Body of pancreas (tissue), 4 donors: ENCODE measurements at regions not wholly inside any gene's neighbourhood (a gene's known extent, or its start where the extent isn't known, plus 50 kb on each side); places are given as distances from the start of the nearest gene placed in this dataset.

Experiments used
- POLR2A ChIP-seq, 3 donors: fragments of 450-650 bp; IDR thresholded peaks; one replicate each; pipeline ENCODE4 v1.6.1; 2016; ENCODE audit warnings: antibody characterized with exemption in 3 of 3, mild to moderate bottlenecking in 2 of 3
- TF ChIP-seq, protein P1 (sequence below), 7 experiments: fragments of 450-650 bp in 4 of 7; fragments of 200-600 bp in 3 of 7; sonication (generic) in 3 of 7; IDR thresholded peaks; one replicate each; pipeline ENCODE4 v1.5.1; 2016 to 2019; ENCODE audit warnings: antibody characterized with exemption in 7 of 7

DNA sequence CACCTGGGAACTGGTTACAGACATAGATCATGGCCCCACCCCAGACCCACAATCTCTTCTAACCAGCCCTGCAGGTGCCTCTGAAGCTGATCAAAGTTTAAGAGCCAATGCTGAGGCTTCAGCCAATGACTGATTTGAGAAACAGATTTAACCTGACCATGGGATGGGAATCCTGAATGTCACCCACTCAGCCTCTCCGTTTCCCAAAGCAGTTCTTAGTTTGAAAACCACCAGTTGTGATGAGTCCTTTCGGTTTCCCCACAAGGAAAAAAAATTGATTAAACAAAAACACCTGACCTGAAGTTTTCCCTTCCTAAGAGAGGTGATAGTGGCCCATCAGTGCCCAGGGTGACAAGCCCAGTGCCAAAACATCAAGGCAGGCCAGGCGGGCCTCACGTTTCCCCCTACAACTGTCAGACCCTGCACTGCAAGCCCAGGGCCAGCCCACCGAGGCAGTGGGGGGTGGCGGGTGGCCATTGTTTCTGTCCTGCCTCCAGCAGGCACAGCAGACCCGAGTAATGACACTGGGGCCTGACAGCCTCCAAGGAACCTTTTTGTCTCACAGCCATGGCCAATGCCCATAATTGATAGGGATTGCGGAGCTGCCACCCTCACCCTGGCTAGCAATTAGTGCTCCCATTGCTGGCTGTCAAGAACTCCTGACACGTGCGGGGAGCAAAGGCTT, 75.4 kb upstream of the ZMIZ1 start:
- no peak for TF ChIP-seq POLR2A (IDR thresholded peaks at IDR 0.05)
- TF ChIP-seq, protein P1, sequence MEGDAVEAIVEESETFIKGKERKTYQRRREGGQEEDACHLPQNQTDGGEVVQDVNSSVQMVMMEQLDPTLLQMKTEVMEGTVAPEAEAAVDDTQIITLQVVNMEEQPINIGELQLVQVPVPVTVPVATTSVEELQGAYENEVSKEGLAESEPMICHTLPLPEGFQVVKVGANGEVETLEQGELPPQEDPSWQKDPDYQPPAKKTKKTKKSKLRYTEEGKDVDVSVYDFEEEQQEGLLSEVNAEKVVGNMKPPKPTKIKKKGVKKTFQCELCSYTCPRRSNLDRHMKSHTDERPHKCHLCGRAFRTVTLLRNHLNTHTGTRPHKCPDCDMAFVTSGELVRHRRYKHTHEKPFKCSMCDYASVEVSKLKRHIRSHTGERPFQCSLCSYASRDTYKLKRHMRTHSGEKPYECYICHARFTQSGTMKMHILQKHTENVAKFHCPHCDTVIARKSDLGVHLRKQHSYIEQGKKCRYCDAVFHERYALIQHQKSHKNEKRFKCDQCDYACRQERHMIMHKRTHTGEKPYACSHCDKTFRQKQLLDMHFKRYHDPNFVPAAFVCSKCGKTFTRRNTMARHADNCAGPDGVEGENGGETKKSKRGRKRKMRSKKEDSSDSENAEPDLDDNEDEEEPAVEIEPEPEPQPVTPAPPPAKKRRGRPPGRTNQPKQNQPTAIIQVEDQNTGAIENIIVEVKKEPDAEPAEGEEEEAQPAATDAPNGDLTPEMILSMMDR (IDR thresholded peaks at IDR 0.05): no peak
